Activated CD8-positive, alpha-beta T cell treated with anti-CD3 and anti-CD28 coated beads, Interleukin-2, amount 10 ng/mL, durations not matched to agents 7 days and 5 days (primary cell): ENCODE measurements at regions not wholly inside any gene's neighbourhood (a gene's known extent, or its start where the extent isn't known, plus 50 kb on each side); places are given as distances from the start of the nearest gene placed in this dataset.

ENCODE experiments used
- ATAC-seq: fragments of 150-1000 bp; cut with Tn5 transposase; one replicate; pipeline ENCODE4 v1.10.0; 2021; ENCODE audit warnings: moderate library complexity
- CTCF ChIA-PET: fragments of 350-600 bp; sonication (Branson Sonifier 250); formaldehyde crosslinking; loops from one replicate; lab custom pipeline; 2021; ENCODE audit warnings: antibody characterized with exemption; lab: Charles Lee
- POLR2A ChIA-PET: fragments of 350-600 bp; sonication (Branson Sonifier 250); formaldehyde crosslinking; loops from one replicate; lab custom pipeline; 2021; ENCODE audit warnings: antibody characterized with exemption; lab: Charles Lee
- DNase-seq: peaks from one replicate; pipeline ENCODE4 v3.0.0-alpha.2; 2020
- H3K27ac Mint-ChIP-seq: one replicate; pipeline ENCODE4 v1.8.0; 2021; ENCODE audit warnings: mild to moderate bottlenecking, mixed read lengths
- H3K27me3 Mint-ChIP-seq: one replicate; pipeline ENCODE4 v1.8.0; 2021; ENCODE audit warnings: low read depth, mixed read lengths
- H3K36me3 Mint-ChIP-seq: one replicate; pipeline ENCODE4 v1.8.0; 2021; ENCODE audit warnings: low read depth, mixed read lengths
- H3K4me1 Mint-ChIP-seq: one replicate; pipeline ENCODE4 v1.8.0; 2021; ENCODE audit warnings: low read depth, mixed read lengths
- H3K4me3 Mint-ChIP-seq: one replicate; pipeline ENCODE4 v1.8.0; 2021; ENCODE audit warnings: mild to moderate bottlenecking, mixed read lengths
- H3K9me3 Mint-ChIP-seq: one replicate; pipeline ENCODE4 v1.8.0; 2022; ENCODE audit warnings: mixed read lengths; ENCODE audit not compliant: insufficient read depth

- H3K9me3 Mint-ChIP-seq = no peaks in the 10 kb centered on the region
- H3K4me3 Mint-ChIP-seq = no peak overlapping the region
- DNase-seq (no peak), ATAC-seq (no peak)
- ChIA-PET CTCF (no interaction called here), POLR2A (no interaction called here)
- H3K27ac Mint-ChIP-seq = no peak overlapping the region
- no peaks in the 10 kb centered on the region for H3K4me1 Mint-ChIP-seq
- no peaks in the 10 kb centered on the region for H3K36me3 Mint-ChIP-seq
- H3K27me3 Mint-ChIP-seq = peaks cover 2% of the 10 kb centered on the region
These were observed 79.3 kb downstream of the PCTP start for GRCh38 chr17:55829995-55830612.

GRCh38 chr17:55830699-55831471, 80.0 kb downstream of the PCTP start:
- Mint-ChIP-seq H3K27me3 (peaks cover 2% of the 10 kb centered on the region), H3K4me3 (no peak overlapping the region), H3K36me3 (no peaks in the 10 kb centered on the region), H3K4me1 (no peaks in the 10 kb centered on the region), H3K9me3 (no peaks in the 10 kb centered on the region), H3K27ac (no peak overlapping the region)
- POLR2A ChIA-PET = no interaction called here
- DNase-seq = no peak
- ATAC-seq = no peak
- CTCF ChIA-PET = no interaction called here

GRCh38 chr17:55833306-55833705, 82.5 kb downstream of the PCTP start:
- Mint-ChIP-seq H3K27me3 (peaks cover 3% of the 10 kb centered on the region), H3K27ac (no peak overlapping the region), H3K4me1 (no peaks in the 10 kb centered on the region), H3K4me3 (no peak overlapping the region), H3K36me3 (no peaks in the 10 kb centered on the region), H3K9me3 (no peaks in the 10 kb centered on the region)
- ChIA-PET POLR2A (no interaction called here), CTCF (no interaction called here)
- DNase-seq = no peak
- ATAC-seq = no peak

- Mint-ChIP-seq H3K4me3 (no peak overlapping the region), H3K27ac (no peak overlapping the region), H3K27me3 (peaks cover 11% of the 10 kb centered on the region), H3K4me1 (no peaks in the 10 kb centered on the region), H3K36me3 (no peaks in the 10 kb centered on the region), H3K9me3 (no peaks in the 10 kb centered on the region)
- no peak for ATAC-seq
- POLR2A ChIA-PET = no interaction called here
- CTCF ChIA-PET = interaction anchor here (0.6 kb wide), 1 partner anchor 363 kb away, joined by 3 read pairs; no protein-coding TSS in a partner anchor
- DNase-seq = no peak
These were observed 91.7 kb downstream of the PCTP start for GRCh38 chr17:55842405-55843158.

GRCh38 chr17:55843785-55844184, 92.9 kb downstream of the PCTP start:
- Mint-ChIP-seq H3K4me1 (no peaks in the 10 kb centered on the region), H3K27me3 (peaks cover 11% of the 10 kb centered on the region), H3K27ac (no peak overlapping the region), H3K9me3 (no peaks in the 10 kb centered on the region), H3K36me3 (no peaks in the 10 kb centered on the region), H3K4me3 (no peak overlapping the region)
- no peak for ATAC-seq
- ChIA-PET POLR2A (no interaction called here), CTCF (interaction anchor here (1.1 kb wide), 1 partner anchor 476 kb away, joined by 3 read pairs; no protein-coding TSS in a partner anchor)
- no peak for DNase-seq

- H3K4me1 Mint-ChIP-seq = no peaks in the 10 kb centered on the region
- ChIA-PET POLR2A (no interaction called here), CTCF (no interaction called here)
- H3K27me3 Mint-ChIP-seq = peaks cover 11% of the 10 kb centered on the region
- no peaks in the 10 kb centered on the region for H3K36me3 Mint-ChIP-seq
- DNase-seq (peak; percentile 26), ATAC-seq (no peak)
- no peak overlapping the region for H3K4me3 Mint-ChIP-seq
- H3K9me3 Mint-ChIP-seq = no peaks in the 10 kb centered on the region
- no peak overlapping the region for H3K27ac Mint-ChIP-seq
These were observed 94.5 kb downstream of the PCTP start for GRCh38 chr17:55845385-55845784.

GRCh38 chr17:55846745-55847144, 95.9 kb downstream of the PCTP start:
- H3K9me3 Mint-ChIP-seq = no peaks in the 10 kb centered on the region
- no peak overlapping the region for H3K27ac Mint-ChIP-seq
- no peak for DNase-seq
- peaks cover 7% of the 10 kb centered on the region for H3K27me3 Mint-ChIP-seq
- POLR2A ChIA-PET = no interaction called here
- H3K36me3 Mint-ChIP-seq = no peaks in the 10 kb centered on the region
- no peaks in the 10 kb centered on the region for H3K4me1 Mint-ChIP-seq
- ATAC-seq = no peak
- no peak overlapping the region for H3K4me3 Mint-ChIP-seq
- CTCF ChIA-PET = no interaction called here

GRCh38 chr17:55852734-55853133, 101.9 kb downstream of the PCTP start:
- no peak for ATAC-seq
- no peak overlapping the region for H3K27ac Mint-ChIP-seq
- no peak overlapping the region for H3K4me3 Mint-ChIP-seq
- no peaks in the 10 kb centered on the region for H3K36me3 Mint-ChIP-seq
- H3K27me3 Mint-ChIP-seq = no peaks in the 10 kb centered on the region
- H3K9me3 Mint-ChIP-seq = no peaks in the 10 kb centered on the region
- H3K4me1 Mint-ChIP-seq = no peaks in the 10 kb centered on the region
- CTCF ChIA-PET = no interaction called here
- POLR2A ChIA-PET = no interaction called here
- no peak for DNase-seq

GRCh38 chr17:55859301-55859795, 108.5 kb downstream of the PCTP start:
- Mint-ChIP-seq H3K27me3 (no peaks in the 10 kb centered on the region), H3K9me3 (no peaks in the 10 kb centered on the region), H3K4me1 (no peaks in the 10 kb centered on the region), H3K27ac (no peak overlapping the region), H3K36me3 (no peaks in the 10 kb centered on the region), H3K4me3 (no peak overlapping the region)
- DNase-seq (no peak), ATAC-seq (no peak)
- ChIA-PET CTCF (no interaction called here), POLR2A (no interaction called here)

GRCh38 chr17:55865072-55865762, 114.4 kb downstream of the PCTP start:
- ChIA-PET POLR2A (no interaction called here), CTCF (no interaction called here)
- DNase-seq (no peak), ATAC-seq (no peak)
- no peak overlapping the region for H3K27ac Mint-ChIP-seq
- no peaks in the 10 kb centered on the region for H3K36me3 Mint-ChIP-seq
- H3K4me3 Mint-ChIP-seq = no peak overlapping the region
- H3K4me1 Mint-ChIP-seq = no peaks in the 10 kb centered on the region
- H3K27me3 Mint-ChIP-seq = no peaks in the 10 kb centered on the region
- peaks cover 6% of the 10 kb centered on the region for H3K9me3 Mint-ChIP-seq

GRCh38 chr17:55870044-55870443, 119.2 kb downstream of the PCTP start:
- Mint-ChIP-seq H3K4me1 (no peaks in the 10 kb centered on the region), H3K27me3 (peaks cover 2% of the 10 kb centered on the region), H3K27ac (no peak overlapping the region), H3K9me3 (peaks cover 6% of the 10 kb centered on the region), H3K36me3 (no peaks in the 10 kb centered on the region), H3K4me3 (no peak overlapping the region)
- no peak for DNase-seq
- ChIA-PET POLR2A (no interaction called here), CTCF (no interaction called here)
- ATAC-seq = no peak
